H9 (cell line): ENCODE measurements at regions not wholly inside any gene's neighbourhood (a gene's known extent, or its start where the extent isn't known, plus 50 kb on each side); places are given as distances from the start of the nearest gene placed in this dataset.

Source experiments
- DNase-seq: peaks from one replicate; pipeline ENCODE4 v3.0.0-alpha.2; 2017
- H2AFZ ChIP-seq: one replicate; pipeline ENCODE4 v1.6.1; 2013; ENCODE audit warnings: mild to moderate bottlenecking, low read length, control low read depth, moderate library complexity
- H2AK5ac ChIP-seq: 2 replicates; pipeline ENCODE4 v1.6.1; 2013; ENCODE audit warnings: low read length, control low read depth, mixed read lengths; ENCODE audit not compliant: insufficient read length
- H2BK120ac ChIP-seq: one replicate; pipeline ENCODE4 v1.6.1; 2013; ENCODE audit warnings: low read depth, mild to moderate bottlenecking, low read length, control low read depth, inconsistent platforms; ENCODE audit not compliant: poor library complexity, severe bottlenecking
- H2BK12ac ChIP-seq: 2 replicates; pipeline ENCODE4 v1.6.1; 2013; ENCODE audit warnings: low read length, control low read depth, mixed read lengths, low read depth; ENCODE audit not compliant: insufficient read length
- H2BK15ac ChIP-seq: 2 replicates; pipeline ENCODE4 v1.6.1; 2013; ENCODE audit warnings: low read depth, low read length, control low read depth
- H2BK20ac ChIP-seq: one replicate; pipeline ENCODE4 v1.6.1; 2013; ENCODE audit warnings: low read depth, mild to moderate bottlenecking, low read length, control low read depth, inconsistent platforms; ENCODE audit not compliant: poor library complexity, severe bottlenecking
- H2BK5ac ChIP-seq: 2 replicates; pipeline ENCODE4 v1.6.1; 2013; ENCODE audit warnings: low read length, control low read depth, mixed read lengths; ENCODE audit not compliant: insufficient read length
- H3K14ac ChIP-seq: 2 replicates; pipeline ENCODE4 v1.6.1; 2013; ENCODE audit warnings: low read length, control low read depth; ENCODE audit not compliant: insufficient read depth
- H3K18ac ChIP-seq: 2 replicates; pipeline ENCODE4 v1.6.1; 2013; ENCODE audit warnings: low read depth, mild to moderate bottlenecking, mixed read lengths, low read length, control low read depth; ENCODE audit not compliant: insufficient read length
- H3K23ac ChIP-seq: 2 replicates; pipeline ENCODE4 v1.6.1; 2013; ENCODE audit warnings: low read length, control low read depth, mixed read lengths, low read depth; ENCODE audit not compliant: insufficient read length
- H3K23me2 ChIP-seq: 2 replicates; pipeline ENCODE4 v1.6.1; 2013; ENCODE audit warnings: low read depth, mild to moderate bottlenecking, mixed read lengths, low read length, control low read depth; ENCODE audit not compliant: insufficient read length, poor library complexity, severe bottlenecking
- H3K27ac ChIP-seq: 2 replicates; pipeline ENCODE4 v1.5.1; 2013; ENCODE audit warnings: low read length, control low read depth, mixed read lengths, low read depth; ENCODE audit not compliant: insufficient read length
- H3K27me3 ChIP-seq: 2 replicates; pipeline ENCODE4 v1.6.1; 2013; ENCODE audit warnings: low read length, control low read depth, inconsistent platforms; ENCODE audit not compliant: insufficient read depth
- H3K4ac ChIP-seq: 2 replicates; pipeline ENCODE4 v1.6.1; 2013; ENCODE audit warnings: low read depth, mild to moderate bottlenecking, control low read depth, inconsistent platforms, low read length, moderate library complexity
- H3K4me1 ChIP-seq: 2 replicates; pipeline ENCODE4 v1.6.1; 2013; ENCODE audit warnings: low read length, control low read depth, inconsistent platforms; ENCODE audit not compliant: insufficient read depth
- H3K4me2 ChIP-seq: 2 replicates; pipeline ENCODE4 v1.6.1; 2013; ENCODE audit warnings: low read length, control low read depth, mixed read lengths; ENCODE audit not compliant: insufficient read length, insufficient read depth
- H3K56ac ChIP-seq: 2 replicates; pipeline ENCODE4 v1.6.1; 2013; ENCODE audit warnings: low read depth, mild to moderate bottlenecking, mixed read lengths, low read length, control low read depth; ENCODE audit not compliant: insufficient read length
- H3K79me1 ChIP-seq: 2 replicates; pipeline ENCODE4 v1.6.1; 2013; ENCODE audit warnings: low read depth, mild to moderate bottlenecking, moderate library complexity, low read length, control low read depth, inconsistent platforms; ENCODE audit not compliant: insufficient read depth, poor library complexity, severe bottlenecking
- H3K79me2 ChIP-seq: 2 replicates; pipeline ENCODE4 v1.6.1; 2013; ENCODE audit warnings: low read length, control low read depth, inconsistent platforms; ENCODE audit not compliant: insufficient read depth
- H3K9ac ChIP-seq: 2 replicates; pipeline ENCODE4 v1.6.1; 2013; ENCODE audit warnings: low read length, control low read depth, mixed read lengths; ENCODE audit not compliant: insufficient read length; ENCODE audit errors: extremely low read depth
- H3K9me3 ChIP-seq: one replicate; pipeline ENCODE4 v1.6.1; 2013; ENCODE audit warnings: low read depth, low read length, inconsistent platforms; ENCODE audit not compliant: control insufficient read depth
- H3T11ph ChIP-seq: one replicate; pipeline ENCODE4 v1.6.1; 2013; ENCODE audit warnings: mild to moderate bottlenecking, low read length, control low read depth, inconsistent platforms
- H4K20me1 ChIP-seq: one replicate; pipeline ENCODE4 v1.6.1; 2013; ENCODE audit not compliant: control insufficient read depth, insufficient read length, insufficient read depth
- H4K5ac ChIP-seq: 2 replicates; pipeline ENCODE4 v1.6.1; 2013; ENCODE audit warnings: low read depth, mild to moderate bottlenecking, mixed read lengths, low read length, control low read depth; ENCODE audit not compliant: insufficient read length
- H4K8ac ChIP-seq: replicated peaks from 2 replicates; pipeline ENCODE4 v1.6.1; 2013; ENCODE audit warnings: low read length, control low read depth, mixed read lengths, low read depth; ENCODE audit not compliant: insufficient read length
- H4K91ac ChIP-seq: 2 replicates; pipeline ENCODE4 v1.6.1; 2013; ENCODE audit warnings: low read depth, mild to moderate bottlenecking, moderate library complexity, mixed read lengths, low read length, control low read depth; ENCODE audit not compliant: insufficient read length
- H3K27ac Mint-ChIP-seq, 3 experiments: 2 replicates in 2 of 3; 3 replicates in 1 of 3; pipeline ENCODE4 v1.8.0; 2020 to 2021; ENCODE audit warnings: mixed read lengths in 3 of 3, mild to moderate bottlenecking in 1 of 3, moderate library complexity in 1 of 3
- H3K27me3 Mint-ChIP-seq: 2 replicates; pipeline ENCODE4 v1.8.0; 2021; ENCODE audit warnings: low read depth, mild to moderate bottlenecking, moderate library complexity, mixed read lengths
- H3K36me3 Mint-ChIP-seq, 3 experiments: 2 replicates in 2 of 3; 3 replicates in 1 of 3; pipeline ENCODE4 v1.8.0; 2020 to 2021; ENCODE audit warnings: low read depth in 3 of 3, mixed read lengths in 3 of 3; ENCODE audit not compliant: insufficient read depth in 1 of 3
- H3K4me1 Mint-ChIP-seq, 2 experiments: 2 replicates each; pipeline ENCODE4 v1.8.0; 2020; ENCODE audit warnings: mixed read lengths in 2 of 2
- H3K4me3 Mint-ChIP-seq, 2 experiments: 2 replicates in 1 of 2; 3 replicates in 1 of 2; pipeline ENCODE4 v1.8.0; 2020 to 2021; ENCODE audit warnings: mild to moderate bottlenecking in 2 of 2, mixed read lengths in 2 of 2, moderate library complexity in 1 of 2
- H3K9me3 Mint-ChIP-seq, 2 experiments: 2 replicates in 1 of 2; 3 replicates in 1 of 2; pipeline ENCODE4 v1.8.0; 2020; ENCODE audit warnings: mild to moderate bottlenecking in 2 of 2, mixed read lengths in 2 of 2, moderate library complexity in 1 of 2
- WGBS: extraction: QIAGEN DNeasy Blood & Tissue Kit; methylation state at CpG from one replicate; pipeline ENCODE4 v1.1.7; 2013; ENCODE audit warnings: missing lambda C conversion rate, low lambda C conversion rate, mixed read lengths; ENCODE audit not compliant: insufficient read length; ENCODE audit errors: extremely low coverage; 5-methylcytosine and 5-hydroxymethylcytosine counted together
- TF ChIP-seq, protein P1 (sequence below): fragments of 200-600 bp; sonication (generic); conservative IDR thresholded peaks from 3 replicates; pipeline ENCODE4 v1.8.0; 2021; ENCODE audit warnings: antibody characterized with exemption, mild to moderate bottlenecking

DNA sequence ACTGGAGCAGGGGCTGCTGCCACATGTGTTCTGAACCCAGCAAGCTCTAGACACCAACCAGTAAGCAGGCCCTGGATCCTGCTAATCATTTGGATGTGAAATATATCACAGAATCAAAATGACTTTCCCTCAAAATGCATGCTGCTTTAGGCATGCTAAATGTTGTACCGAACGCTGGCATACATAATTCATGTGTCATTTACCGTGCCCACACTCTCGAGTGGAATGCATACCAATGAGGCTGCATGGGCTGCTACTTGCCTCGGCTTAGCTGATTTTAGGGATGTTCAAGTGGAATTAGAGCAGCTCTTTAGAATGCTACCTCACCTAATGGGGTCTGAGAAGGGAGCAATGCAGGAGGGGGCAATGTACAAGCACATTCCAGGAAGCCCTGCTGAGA is 509.6 kb upstream of the RAB6C start:
- no peak overlapping the region for H3K56ac ChIP-seq
- H2AFZ ChIP-seq, result no peak overlapping the region
- H2BK20ac ChIP-seq, result no peak overlapping the region
- no peak overlapping the region for H3K4me2 ChIP-seq
- H3K4me1 ChIP-seq, result no peaks in the 10 kb centered on the region
- no peak overlapping the region for H2BK12ac ChIP-seq
- no peak overlapping the region for H2BK15ac ChIP-seq
- H4K8ac ChIP-seq, result no peak overlapping the region
- H2BK120ac ChIP-seq, result no peak overlapping the region
- H3K23me2 ChIP-seq, result no peaks in the 10 kb centered on the region
- H4K91ac ChIP-seq, result no peak overlapping the region
- no peaks in the 10 kb centered on the region for H3K27me3 ChIP-seq
- H3K9ac ChIP-seq, result no peak overlapping the region
- no peaks in the 10 kb centered on the region for H3K79me2 ChIP-seq
- no peaks in the 10 kb centered on the region for H3K9me3 ChIP-seq
- peaks cover 0 to 1% (median 0%) of the 10 kb centered on the region in 3 experiments; a peak in 1 of 7 replicates for H3K36me3 Mint-ChIP-seq
- no peak overlapping the region for H2BK5ac ChIP-seq
- TF ChIP-seq, protein P1, sequence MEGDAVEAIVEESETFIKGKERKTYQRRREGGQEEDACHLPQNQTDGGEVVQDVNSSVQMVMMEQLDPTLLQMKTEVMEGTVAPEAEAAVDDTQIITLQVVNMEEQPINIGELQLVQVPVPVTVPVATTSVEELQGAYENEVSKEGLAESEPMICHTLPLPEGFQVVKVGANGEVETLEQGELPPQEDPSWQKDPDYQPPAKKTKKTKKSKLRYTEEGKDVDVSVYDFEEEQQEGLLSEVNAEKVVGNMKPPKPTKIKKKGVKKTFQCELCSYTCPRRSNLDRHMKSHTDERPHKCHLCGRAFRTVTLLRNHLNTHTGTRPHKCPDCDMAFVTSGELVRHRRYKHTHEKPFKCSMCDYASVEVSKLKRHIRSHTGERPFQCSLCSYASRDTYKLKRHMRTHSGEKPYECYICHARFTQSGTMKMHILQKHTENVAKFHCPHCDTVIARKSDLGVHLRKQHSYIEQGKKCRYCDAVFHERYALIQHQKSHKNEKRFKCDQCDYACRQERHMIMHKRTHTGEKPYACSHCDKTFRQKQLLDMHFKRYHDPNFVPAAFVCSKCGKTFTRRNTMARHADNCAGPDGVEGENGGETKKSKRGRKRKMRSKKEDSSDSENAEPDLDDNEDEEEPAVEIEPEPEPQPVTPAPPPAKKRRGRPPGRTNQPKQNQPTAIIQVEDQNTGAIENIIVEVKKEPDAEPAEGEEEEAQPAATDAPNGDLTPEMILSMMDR, result no peak
- no peak overlapping the region for H3K14ac ChIP-seq
- no peak overlapping the region for H3K4ac ChIP-seq
- no peaks in the 10 kb centered on the region for H3K79me1 ChIP-seq
- no peak for DNase-seq
- H4K5ac ChIP-seq, result no peak overlapping the region
- H3K9me3 Mint-ChIP-seq, result peaks cover 2 to 5% of the 10 kb centered on the region in 2 experiments; a peak in 3 of 5 replicates
- no peak overlapping the region for H2AK5ac ChIP-seq
- H3K18ac ChIP-seq, result no peak overlapping the region
- no peak overlapping the region for H3K4me3 Mint-ChIP-seq
- no peak overlapping the region for H3K27ac ChIP-seq
- no peak overlapping the region for H3K27ac Mint-ChIP-seq
- no peaks in the 10 kb centered on the region for H4K20me1 ChIP-seq
- WGBS, result no CpG with 5 or more reads among the region's 5 CpGs
- no peak overlapping the region for H3T11ph ChIP-seq
- H3K4me1 Mint-ChIP-seq, result no peaks in the 10 kb centered on the region
- H3K27me3 Mint-ChIP-seq, result peaks cover 7% of the 10 kb centered on the region
- no peak overlapping the region for H3K23ac ChIP-seq
